H1 (cell line): ENCODE measurements at regions not wholly inside any gene's neighbourhood (a gene's known extent, or its start where the extent isn't known, plus 50 kb on each side); places are given as distances from the start of the nearest gene placed in this dataset.

ENCODE experiments used
- CTCF ChIA-PET: fragments of 300-600 bp; sonication (Branson Sonifier 250); formaldehyde crosslinking; loops from one replicate; lab custom pipeline; 2021; ENCODE audit not compliant: partially characterized antibody; lab: Charles Lee
- POLR2A ChIA-PET: fragments of 300-600 bp; sonication (Branson Sonifier 250); formaldehyde crosslinking; loops from one replicate; lab custom pipeline; 2021; ENCODE audit warnings: inconsistent platforms; ENCODE audit not compliant: partially characterized antibody; lab: Charles Lee
- DNase-seq, 2 experiments: peaks; one replicate each; pipeline versions ENCODE4 v3.0.0 to v3.0.0-alpha.2; 2010 to 2022; ENCODE audit warnings: low spot score in 2 of 2, low read depth in 1 of 2, mixed read lengths in 1 of 2
- FAIRE-seq: peaks from 2 replicates; lab custom pipeline; 2011; peaks lifted over from hg19 to GRCh38; lab: Jason Lieb, UNC
- H2AFZ ChIP-seq: 2 replicates; pipeline ENCODE4 v1.8.1; 2012; ENCODE audit warnings: low read length, inconsistent platforms
- H2AK5ac ChIP-seq: 2 replicates; pipeline ENCODE4 v1.6.1; 2013; ENCODE audit warnings: low read depth, low read length
- H2BK120ac ChIP-seq: replicated peaks from 2 replicates; pipeline ENCODE3; 2013; ENCODE audit warnings: low read depth, low read length, inconsistent platforms
- H2BK12ac ChIP-seq: 2 replicates; pipeline ENCODE4 v1.6.1; 2013; ENCODE audit warnings: low read depth, low read length
- H2BK15ac ChIP-seq: 2 replicates; pipeline ENCODE4 v1.6.1; 2013; ENCODE audit warnings: low read length
- H2BK20ac ChIP-seq: 2 replicates; pipeline ENCODE4 v1.6.1; 2013; ENCODE audit warnings: low read length
- H2BK5ac ChIP-seq: 2 replicates; pipeline ENCODE4 v1.6.1; 2013; ENCODE audit warnings: low read depth, low read length
- H3K14ac ChIP-seq: 2 replicates; pipeline ENCODE4 v1.6.1; 2013; ENCODE audit warnings: inconsistent platforms; ENCODE audit not compliant: insufficient read length
- H3K18ac ChIP-seq: 2 replicates; pipeline ENCODE4 v1.6.1; 2013; ENCODE audit warnings: low read length; ENCODE audit errors: extremely low read depth
- H3K23ac ChIP-seq: 2 replicates; pipeline ENCODE4 v1.6.1; 2013; ENCODE audit warnings: inconsistent platforms; ENCODE audit not compliant: insufficient read length
- H3K23me2 ChIP-seq: 2 replicates; pipeline ENCODE4 v1.6.1; 2013; ENCODE audit warnings: low read depth, low read length
- H3K27ac ChIP-seq: 2 replicates; pipeline ENCODE4 v1.6.1; 2011; ENCODE audit warnings: low read depth, low read length, inconsistent platforms
- H3K27me3 ChIP-seq, 4 experiments: replicated peaks in 1 of 4; 1 replicate in 1 of 4; 2 replicates in 3 of 4; pipeline versions ENCODE4 v1.6.1 to v1.8.1; 2011 to 2013; ENCODE audit warnings: low read length in 3 of 4, mild to moderate bottlenecking in 3 of 4, inconsistent platforms in 2 of 4, mixed read lengths in 2 of 4, moderate library complexity in 1 of 4; ENCODE audit not compliant: control insufficient read depth in 3 of 4, insufficient read depth in 3 of 4; ENCODE audit errors: extremely low read depth in 1 of 4
- H3K36me3 ChIP-seq, 4 experiments: 2 replicates each; pipeline versions ENCODE4 v1.6.1 to v1.8.1; 2011 to 2013; ENCODE audit warnings: mild to moderate bottlenecking in 4 of 4, low read length in 3 of 4, moderate library complexity in 2 of 4, control low read depth in 1 of 4, inconsistent platforms in 1 of 4; ENCODE audit not compliant: insufficient read depth in 4 of 4, control insufficient read depth in 2 of 4
- H3K4ac ChIP-seq: replicated peaks from 2 replicates; pipeline ENCODE3; 2013; ENCODE audit warnings: low read length, low read depth, mixed read lengths, inconsistent platforms; ENCODE audit not compliant: insufficient read length
- H3K4me1 ChIP-seq, 4 experiments: replicated peaks in 1 of 4; 1 replicate in 1 of 4; 2 replicates in 3 of 4; pipeline versions ENCODE4 v1.6.1 to v1.8.1; 2011 to 2013; ENCODE audit warnings: low read length in 3 of 4, inconsistent platforms in 2 of 4, mixed read lengths in 1 of 4; ENCODE audit not compliant: insufficient read depth in 4 of 4, control insufficient read depth in 3 of 4
- H3K4me2 ChIP-seq, 2 experiments: 2 replicates each; pipeline versions ENCODE4 v1.6.1 to v1.8.1; 2011 to 2013; ENCODE audit warnings: low read depth in 2 of 2, low read length in 2 of 2, control low read depth in 1 of 2, inconsistent platforms in 1 of 2, mild to moderate bottlenecking in 1 of 2; ENCODE audit not compliant: insufficient read depth in 1 of 2
- H3K4me3 ChIP-seq, 4 experiments: fragments of 200-600, 300-600 bp in 1 of 4; sonication (generic), shearing (Covaris generic), sonication (Bioruptor Twin) in 1 of 4; 2 replicates each; pipeline versions ENCODE4 v1.5.1 to v1.8.1; 2011 to 2016; ENCODE audit warnings: low read length in 4 of 4, low read depth in 3 of 4, control low read depth in 2 of 4, inconsistent platforms in 2 of 4, mild to moderate bottlenecking in 2 of 4, mixed read lengths in 1 of 4, moderate library complexity in 1 of 4; ENCODE audit not compliant: insufficient read depth in 2 of 4; ENCODE audit errors: extremely low read depth in 1 of 4
- H3K56ac ChIP-seq: replicated peaks from 2 replicates; pipeline ENCODE3; 2013; ENCODE audit warnings: low read depth, mild to moderate bottlenecking, mixed read lengths, low read length, inconsistent platforms; ENCODE audit not compliant: insufficient read length
- H3K79me1 ChIP-seq: 2 replicates; pipeline ENCODE4 v1.6.1; 2013; ENCODE audit warnings: low read depth, low read length, control low read depth
- H3K79me2 ChIP-seq, 2 experiments: 2 replicates each; pipeline versions ENCODE4 v1.6.1 to v1.8.1; 2012 to 2013; ENCODE audit warnings: low read length in 2 of 2, mild to moderate bottlenecking in 2 of 2, inconsistent platforms in 1 of 2; ENCODE audit not compliant: insufficient read depth in 2 of 2, control insufficient read depth in 1 of 2
- H3K9ac ChIP-seq, 4 experiments: replicated peaks in 1 of 4; 1 replicate in 1 of 4; 2 replicates in 3 of 4; pipeline versions ENCODE4 v1.6.1 to v1.8.1; 2011 to 2013; ENCODE audit warnings: low read depth in 3 of 4, low read length in 3 of 4, control low read depth in 2 of 4, mild to moderate bottlenecking in 2 of 4, moderate library complexity in 2 of 4, inconsistent platforms in 1 of 4; ENCODE audit errors: extremely low read depth in 1 of 4
- H3K9me3 ChIP-seq, 2 experiments: 2 replicates each; pipeline versions ENCODE4 v1.6.1 to v1.8.1; 2012 to 2013; ENCODE audit warnings: mild to moderate bottlenecking in 2 of 2, moderate library complexity in 2 of 2, control low read depth in 1 of 2, inconsistent platforms in 1 of 2, low read depth in 1 of 2, low read length in 1 of 2, mixed read lengths in 1 of 2; ENCODE audit not compliant: insufficient read depth in 2 of 2
- H4K20me1 ChIP-seq, 2 experiments: replicated peaks in 1 of 2; 2 replicates each; pipeline versions ENCODE3 to v1.8.1; 2011 to 2013; ENCODE audit warnings: inconsistent platforms in 2 of 2, low read length in 2 of 2, mild to moderate bottlenecking in 1 of 2; ENCODE audit not compliant: insufficient read depth in 2 of 2, control insufficient read depth in 1 of 2
- H4K5ac ChIP-seq: 2 replicates; pipeline ENCODE4 v1.6.1; 2013; ENCODE audit warnings: low read length, low read depth, mixed read lengths, inconsistent platforms; ENCODE audit not compliant: insufficient read length
- H4K8ac ChIP-seq: 2 replicates; pipeline ENCODE4 v1.8.0; 2013; ENCODE audit warnings: mild to moderate bottlenecking, moderate library complexity, low read length, inconsistent platforms; ENCODE audit not compliant: insufficient read depth; ENCODE audit errors: extremely low read depth
- H4K91ac ChIP-seq: replicated peaks from 2 replicates; pipeline ENCODE3; 2013; ENCODE audit warnings: low read length, mixed read lengths, inconsistent platforms; ENCODE audit not compliant: insufficient read length
- CHD2 ChIP-seq: IDR thresholded peaks from 2 replicates; pipeline ENCODE4 v1.6.1; 2012; ENCODE audit warnings: low read length, improper control_type of control experiment
- HDAC6 ChIP-seq: IDR thresholded peaks from one replicate; pipeline ENCODE4 v1.7.1; 2012; ENCODE audit warnings: low read depth, mild to moderate bottlenecking, inconsistent platforms, low read length, moderate library complexity
- USF2 ChIP-seq: IDR thresholded peaks from 2 replicates; pipeline ENCODE4 v1.6.1; 2011; ENCODE audit warnings: low read length, improper control_type of control experiment
- WGBS, 2 experiments: shearing (Covaris generic) in 1 of 2; methylation state at CpG; one replicate each; pipeline versions ENCODE4 v1.1.6 to v1.1.7; 2013 to 2015; ENCODE audit warnings: low lambda C conversion rate in 2 of 2, mixed read lengths in 2 of 2, inconsistent platforms in 1 of 2, low coverage in 1 of 2, missing lambda C conversion rate in 1 of 2; ENCODE audit not compliant: insufficient replicate concordance in 2 of 2, insufficient coverage in 1 of 2, insufficient read length in 1 of 2; ENCODE audit errors: extremely low coverage in 1 of 2, missing lambda C conversion rate in 1 of 2; 5-methylcytosine and 5-hydroxymethylcytosine counted together

DNA sequence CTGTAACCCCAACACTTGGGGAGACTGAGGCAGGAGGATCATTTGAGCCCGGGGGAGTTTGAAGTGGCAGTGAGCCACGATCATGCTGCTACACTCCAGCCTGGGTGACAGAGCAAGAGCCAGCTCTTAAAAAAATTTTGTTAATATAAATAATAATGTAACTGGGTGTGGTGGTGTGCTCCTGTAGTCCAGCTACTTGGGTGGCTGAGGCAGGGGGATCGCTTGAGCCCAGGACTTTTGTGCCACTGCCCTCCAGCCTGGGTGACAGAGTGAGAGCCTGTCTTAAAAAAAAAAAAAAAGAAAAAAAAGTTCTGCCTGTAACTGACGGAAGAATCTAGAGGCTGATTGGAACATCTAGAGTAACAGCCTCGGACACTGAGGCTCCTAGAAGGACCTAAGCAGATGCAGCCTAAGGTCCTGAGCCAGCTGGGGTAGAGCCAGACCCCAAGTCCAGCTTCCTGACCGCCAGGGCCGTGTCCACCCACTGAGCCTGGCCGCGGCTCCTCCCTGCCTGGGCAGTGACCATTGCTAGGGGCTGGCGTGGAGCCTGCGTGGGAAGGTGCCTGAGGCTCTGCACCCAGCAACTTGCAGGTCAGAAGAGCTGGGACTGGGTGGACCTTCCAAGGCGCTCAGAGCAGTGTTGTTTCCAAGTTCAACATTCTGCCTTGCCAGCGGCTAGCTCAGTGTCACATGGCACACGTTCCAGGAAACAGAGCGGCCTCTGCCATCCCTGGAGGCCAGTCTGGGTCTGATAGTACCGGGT is 209.4 kb upstream of the CIBAR2 start:
- Histone ChIP-seq H3K4me2 (no peak overlapping the region), H3K4ac (no peak overlapping the region)
- no peak for DNase-seq

More for the DNA sequence above, 209.4 kb upstream of the CIBAR2 start:
- Histone ChIP-seq H2BK20ac (no peak overlapping the region), H3K23ac (no peak overlapping the region), H3K4me3 (no peak overlapping the region), H3K79me1 (no peaks in the 10 kb centered on the region), H3K18ac (peak overlapping the region; percentile 48; the same call in 1 of the 2 replicates), H2BK120ac (no peak overlapping the region), H4K91ac (no peak overlapping the region), H3K56ac (no peak overlapping the region), H4K5ac (no peak overlapping the region), H2AFZ (no peak overlapping the region), H2BK12ac (peak overlapping the region; percentile 75; the same call in 1 of the 2 replicates), H3K9me3 (no peaks in the 10 kb centered on the region), H3K79me2 (no peaks in the 10 kb centered on the region), H3K27ac (no peak overlapping the region), H2BK5ac (0 out of 2 replicates have a peak overlapping the region, but pooled peaks have one; percentile 52), H2BK15ac (peak overlapping the region; percentile 81; the same call in 1 of the 2 replicates), H3K14ac (no peak overlapping the region), H4K8ac (no peak overlapping the region), H3K4me1 (peaks cover 0 to 8% (median 3%) of the 10 kb centered on the region in 4 experiments; a peak in 4 of 7 replicates), H3K9ac (no peak overlapping the region), H4K20me1 (peaks cover 0 to 2% of the 10 kb centered on the region in 2 experiments), H3K27me3 (peaks cover 0 to 1% (median 0%) of the 10 kb centered on the region in 4 experiments; a peak in 3 of 7 replicates), H2AK5ac (0 out of 2 replicates have a peak overlapping the region, but pooled peaks have one; percentile 48), H3K23me2 (no peaks in the 10 kb centered on the region), H3K36me3 (no peaks in the 10 kb centered on the region)
- CTCF ChIA-PET = interaction anchor here (0.9 to 5.0 kb wide), 11 partner anchors 9 to 295 kb away, joined by 3 to 22 read pairs (median 4); no protein-coding TSS in a partner anchor
- TF ChIP-seq CHD2 = no peak
- no peak for TF ChIP-seq HDAC6
- TF ChIP-seq USF2 = no peak
- POLR2A ChIA-PET = no interaction called here
- no peak for FAIRE-seq
- 88% methylated on average over 16 of the region's 16 CpGs; no CpG with 5 or more reads in 1 of the 2 experiments for WGBS, 2 experiments
